Pancreas (tissue), 10 donors: ENCODE measurements at regions not wholly inside any gene's neighbourhood (a gene's known extent, or its start where the extent isn't known, plus 50 kb on each side); places are given as distances from the start of the nearest gene placed in this dataset.

Experiments
- ATAC-seq, 4 donors: fragments of 200-7000 bp; cut with Tn5 transposase; one replicate each; pipeline versions ENCODE4 v1.8.0 to v1.9.1; 2020; ENCODE audit warnings: mild to moderate bottlenecking in 4 of 4, moderate library complexity in 4 of 4
- DNase-seq, 6 donors: peaks; one replicate each; pipeline ENCODE4 v3.0.0-alpha.2; 2020
- FAIRE-seq: peaks from 2 replicates; lab custom pipeline; 2012; peaks lifted over from hg19 to GRCh38; lab: Jason Lieb, UNC
- H3K27ac ChIP-seq, 4 donors: fragments of 200-600 bp; sonication (generic); 1 replicate in 3 of 4; 2 replicates in 1 of 4; pipeline versions ENCODE4 v1.5.0 to v1.8.0; 2020
- H3K27me3 ChIP-seq, 4 donors: fragments of 200-600 bp; one replicate each; pipeline ENCODE4 v1.8.0; 2021
- H3K36me3 ChIP-seq, 3 donors: fragments of 200-600 bp; sonication (generic) in 1 of 3; one replicate each; pipeline versions ENCODE4 v1.5.0 to v1.8.0; 2020 to 2021
- H3K4me1 ChIP-seq, 3 donors: fragments of 200-600 bp; one replicate each; pipeline ENCODE4 v1.8.0; 2021
- H3K4me3 ChIP-seq, 4 donors: fragments of 200-600 bp; sonication (generic) in 2 of 4; one replicate each; pipeline versions ENCODE4 v1.5.0 to v1.8.0; 2020 to 2021
- H3K9me3 ChIP-seq, 4 donors: fragments of 200-600 bp; one replicate each; pipeline ENCODE4 v1.8.0; 2021
- CTCF ChIP-seq, 4 donors: fragments of 200-600 bp; sonication (generic) in 3 of 4; IDR thresholded peaks; one replicate each; pipeline versions ENCODE4 v1.5.0 to v1.8.0; 2021; ENCODE audit warnings: antibody characterized with exemption in 4 of 4
- WGBS, 2 donors: extraction: QIAGEN DNeasy Blood & Tissue Kit; methylation state at CpG; one replicate each; pipeline ENCODE4 v1.1.7; 2013; 5-methylcytosine and 5-hydroxymethylcytosine counted together
- intact Hi-C, 3 donors: fragments of 100-400 bp; cut with DNase I; formaldehyde crosslinking; loops; one replicate each; pipeline versions ENCODE4 v1.11.1 to v1.14.2; 2022
- donor health status: healthy with polysubstance abuse.
- donor health status: DM: no; HTN: no; CAD: no; lungs with moderate emphysema.
- donor health status: DM: no; HTN: no; CAD: no.
- donor health status: control.
- donor health status: control.
- donor health status: Bipolar disorder and iron deficiency.
- donor health status: DM: yes; HTN: yes; CAD: no.
- donor health status: DM: no; HTN: no; CAD: no.
- donor health status: DM: no; HTN: no; CAD: no.
- donor health status: DM: yes; HTN: yes; CAD: no.

- no peak overlapping the region for H3K4me3 ChIP-seq
- TF ChIP-seq CTCF (IDR thresholded peaks at IDR 0.05) = no peak
- 69 to 85% methylated on average over 2 of the region's 2 CpGs for WGBS, 2 donors
- FAIRE-seq (no peak), DNase-seq (no peak), ATAC-seq (no peak)
- H3K36me3 ChIP-seq = no peaks in the 10 kb centered on the region
- no peak overlapping the region for H3K27ac ChIP-seq
- intact Hi-C loops = no loop called here
- H3K4me1 ChIP-seq = no peaks in the 10 kb centered on the region
- no peaks in the 10 kb centered on the region for H3K9me3 ChIP-seq
- no peaks in the 10 kb centered on the region for H3K27me3 ChIP-seq
Observed at GRCh38 chr2:217666338-217666737, 336.5 kb downstream of the TNS1 start.

- no peak overlapping the region for H3K4me3 ChIP-seq
- 75 to 79% methylated on average over 2 of the region's 2 CpGs for WGBS, 2 donors
- no peaks in the 10 kb centered on the region for H3K9me3 ChIP-seq
- no peak for TF ChIP-seq CTCF (IDR thresholded peaks at IDR 0.05)
- DNase-seq (no peak), FAIRE-seq (no peak), ATAC-seq (no peak)
- H3K4me1 ChIP-seq = no peaks in the 10 kb centered on the region
- intact Hi-C loops = no loop called here
- no peak overlapping the region for H3K27ac ChIP-seq
- no peaks in the 10 kb centered on the region for H3K36me3 ChIP-seq
- H3K27me3 ChIP-seq = no peaks in the 10 kb centered on the region
Observed at GRCh38 chr2:217664761-217665160, 338.0 kb downstream of the TNS1 start.

GRCh38 chr2:217662984-217663602 lies 339.7 kb downstream of the TNS1 start:
- no peak for FAIRE-seq
- intact Hi-C loops = no loop called here
- Histone ChIP-seq H3K36me3 (no peaks in the 10 kb centered on the region), H3K9me3 (no peaks in the 10 kb centered on the region), H3K27me3 (no peaks in the 10 kb centered on the region), H3K4me1 (no peaks in the 10 kb centered on the region), H3K4me3 (no peak overlapping the region), H3K27ac (no peak overlapping the region)
- DNase-seq = no peak
- no peak for TF ChIP-seq CTCF (IDR thresholded peaks at IDR 0.05)
- ATAC-seq = no peak
- WGBS, 2 donors = 85 to 92% methylated on average over 3 of the region's 3 CpGs

- H3K9me3 ChIP-seq = no peaks in the 10 kb centered on the region
- no peak for TF ChIP-seq CTCF (IDR thresholded peaks at IDR 0.05)
- no peaks in the 10 kb centered on the region for H3K36me3 ChIP-seq
- no peaks in the 10 kb centered on the region for H3K4me1 ChIP-seq
- no peaks in the 10 kb centered on the region for H3K27me3 ChIP-seq
- H3K4me3 ChIP-seq = no peak overlapping the region
- H3K27ac ChIP-seq = no peak overlapping the region
- intact Hi-C loops = no loop called here
- FAIRE-seq (no peak), ATAC-seq (no peak), DNase-seq (no peak)
Observed at GRCh38 chr2:217661378-217661777, 341.4 kb downstream of the TNS1 start.

GRCh38 chr2:217660423-217660822 lies 342.4 kb downstream of the TNS1 start:
- ATAC-seq = no peak
- Histone ChIP-seq H3K9me3 (no peaks in the 10 kb centered on the region), H3K36me3 (no peaks in the 10 kb centered on the region), H3K4me3 (no peak overlapping the region), H3K27me3 (no peaks in the 10 kb centered on the region), H3K27ac (no peak overlapping the region), H3K4me1 (no peaks in the 10 kb centered on the region)
- FAIRE-seq = no peak
- no peak for TF ChIP-seq CTCF (IDR thresholded peaks at IDR 0.05)
- intact Hi-C loops = no loop called here
- no peak for DNase-seq
